NT2/D1 (cell line): ENCODE measurements at regions not wholly inside any gene's neighbourhood (a gene's known extent, or its start where the extent isn't known, plus 50 kb on each side); places are given as distances from the start of the nearest gene placed in this dataset.

ENCODE experiments used
- DNase-seq: peaks from one replicate; pipeline ENCODE4 v3.0.0-alpha.2; 2011; ENCODE audit warnings: low read depth, low spot score
- H3K27me3 ChIP-seq: 2 replicates; pipeline ENCODE4 v1.6.0; 2011; ENCODE audit warnings: mild to moderate bottlenecking; ENCODE audit not compliant: insufficient read length, insufficient read depth
- H3K36me3 ChIP-seq: 2 replicates; pipeline ENCODE4 v1.6.1; 2011; ENCODE audit warnings: mild to moderate bottlenecking, low read length, mixed read lengths; ENCODE audit not compliant: insufficient read depth, insufficient read length
- H3K4me1 ChIP-seq: 2 replicates; pipeline ENCODE4 v1.5.1; 2011; ENCODE audit not compliant: insufficient read depth, insufficient read length
- H3K4me3 ChIP-seq: 2 replicates; pipeline ENCODE4 v1.5.1; 2011; ENCODE audit warnings: low read depth; ENCODE audit not compliant: insufficient read length
- H3K9ac ChIP-seq: 2 replicates; pipeline ENCODE4 v1.6.0; 2011; ENCODE audit warnings: low read depth; ENCODE audit not compliant: insufficient read length
- H3K9me3 ChIP-seq: 2 replicates; pipeline ENCODE4 v1.5.1; 2011; ENCODE audit warnings: mild to moderate bottlenecking, low read length; ENCODE audit not compliant: insufficient read depth
- SUZ12 ChIP-seq: IDR thresholded peaks from 2 replicates; pipeline ENCODE4 v1.6.1; 2011; ENCODE audit not compliant: insufficient read length, insufficient read depth; ENCODE audit errors: extremely low read depth
- YY1 ChIP-seq: IDR thresholded peaks from 2 replicates; pipeline ENCODE4 v1.6.1; 2011; ENCODE audit not compliant: insufficient read length, insufficient read depth
- ZNF274 ChIP-seq: IDR thresholded peaks from 2 replicates; pipeline ENCODE4 v1.6.1; 2011; ENCODE audit warnings: mild to moderate bottlenecking, low read depth, low read length

GRCh38 chr12:88418856-88419497 lies 161.3 kb downstream of the KITLG start:
- no peak for TF ChIP-seq SUZ12
- TF ChIP-seq YY1, result no peak
- no peak for TF ChIP-seq ZNF274
- no peaks in the 10 kb centered on the region for H3K36me3 ChIP-seq
- DNase-seq, result no peak
- H3K4me3 ChIP-seq, result no peak overlapping the region
- no peaks in the 10 kb centered on the region for H3K27me3 ChIP-seq
- no peaks in the 10 kb centered on the region for H3K9me3 ChIP-seq
- no peaks in the 10 kb centered on the region for H3K4me1 ChIP-seq
- H3K9ac ChIP-seq, result no peak overlapping the region

- no peak for DNase-seq
Measured at GRCh38 chr12:88419794-88420193, 160.5 kb downstream of the KITLG start.

GRCh38 chr12:88420457-88420856 lies 159.8 kb downstream of the KITLG start:
- Histone ChIP-seq H3K27me3 (no peaks in the 10 kb centered on the region), H3K9ac (no peak overlapping the region), H3K36me3 (no peaks in the 10 kb centered on the region), H3K4me3 (no peak overlapping the region), H3K9me3 (no peaks in the 10 kb centered on the region), H3K4me1 (no peaks in the 10 kb centered on the region)
- no peak for DNase-seq
- TF ChIP-seq SUZ12 (no peak), ZNF274 (no peak), YY1 (no peak)

More at GRCh38 chr12:88419794-88420193, 160.5 kb downstream of the KITLG start:
- Histone ChIP-seq H3K9me3 (no peaks in the 10 kb centered on the region), H3K27me3 (no peaks in the 10 kb centered on the region), H3K4me1 (no peaks in the 10 kb centered on the region), H3K4me3 (no peak overlapping the region), H3K9ac (no peak overlapping the region), H3K36me3 (no peaks in the 10 kb centered on the region)
- TF ChIP-seq YY1, result no peak
- no peak for TF ChIP-seq SUZ12
- no peak for TF ChIP-seq ZNF274

- Histone ChIP-seq H3K4me3 (no peak overlapping the region), H3K9me3 (no peaks in the 10 kb centered on the region), H3K9ac (no peak overlapping the region), H3K4me1 (no peaks in the 10 kb centered on the region), H3K36me3 (no peaks in the 10 kb centered on the region), H3K27me3 (no peaks in the 10 kb centered on the region)
- TF ChIP-seq YY1, result no peak
- no peak for TF ChIP-seq SUZ12
- no peak for TF ChIP-seq ZNF274
- no peak for DNase-seq
Measured at GRCh38 chr12:88424791-88425730, 155.2 kb downstream of the KITLG start.

GRCh38 chr12:88428350-88428749 lies 151.9 kb downstream of the KITLG start:
- no peak for TF ChIP-seq SUZ12
- no peak for TF ChIP-seq YY1
- TF ChIP-seq ZNF274, result no peak
- Histone ChIP-seq H3K4me3 (no peak overlapping the region), H3K4me1 (no peaks in the 10 kb centered on the region), H3K36me3 (no peaks in the 10 kb centered on the region), H3K9me3 (no peaks in the 10 kb centered on the region), H3K27me3 (no peaks in the 10 kb centered on the region), H3K9ac (no peak overlapping the region)
- DNase-seq, result no peak

GRCh38 chr12:88431246-88431645 lies 149.0 kb downstream of the KITLG start:
- no peak overlapping the region for H3K4me3 ChIP-seq
- no peak for DNase-seq
- H3K36me3 ChIP-seq, result no peaks in the 10 kb centered on the region
- TF ChIP-seq SUZ12 (no peak), ZNF274 (no peak), YY1 (no peak)
- H3K27me3 ChIP-seq, result no peaks in the 10 kb centered on the region
- no peak overlapping the region for H3K9ac ChIP-seq
- no peaks in the 10 kb centered on the region for H3K4me1 ChIP-seq
- H3K9me3 ChIP-seq, result no peaks in the 10 kb centered on the region
